H1 (cell line): ENCODE measurements at regions not wholly inside any gene's neighbourhood (a gene's known extent, or its start where the extent isn't known, plus 50 kb on each side); places are given as distances from the start of the nearest gene placed in this dataset.

ENCODE experiments used
- CTCF ChIA-PET: fragments of 300-600 bp; sonication (Branson Sonifier 250); formaldehyde crosslinking; loops from one replicate; lab custom pipeline; 2021; ENCODE audit not compliant: partially characterized antibody; lab: Charles Lee
- POLR2A ChIA-PET: fragments of 300-600 bp; sonication (Branson Sonifier 250); formaldehyde crosslinking; loops from one replicate; lab custom pipeline; 2021; ENCODE audit warnings: inconsistent platforms; ENCODE audit not compliant: partially characterized antibody; lab: Charles Lee
- DNase-seq, 2 experiments: peaks; one replicate each; pipeline versions ENCODE4 v3.0.0 to v3.0.0-alpha.2; 2010 to 2022; ENCODE audit warnings: low spot score in 2 of 2, low read depth in 1 of 2, mixed read lengths in 1 of 2
- FAIRE-seq: peaks from 2 replicates; lab custom pipeline; 2011; peaks lifted over from hg19 to GRCh38; lab: Jason Lieb, UNC
- H2AFZ ChIP-seq: 2 replicates; pipeline ENCODE4 v1.8.1; 2012; ENCODE audit warnings: low read length, inconsistent platforms
- H2AK5ac ChIP-seq: 2 replicates; pipeline ENCODE4 v1.6.1; 2013; ENCODE audit warnings: low read depth, low read length
- H2BK120ac ChIP-seq: replicated peaks from 2 replicates; pipeline ENCODE3; 2013; ENCODE audit warnings: low read depth, low read length, inconsistent platforms
- H2BK12ac ChIP-seq: 2 replicates; pipeline ENCODE4 v1.6.1; 2013; ENCODE audit warnings: low read depth, low read length
- H2BK15ac ChIP-seq: 2 replicates; pipeline ENCODE4 v1.6.1; 2013; ENCODE audit warnings: low read length
- H2BK20ac ChIP-seq: 2 replicates; pipeline ENCODE4 v1.6.1; 2013; ENCODE audit warnings: low read length
- H2BK5ac ChIP-seq: 2 replicates; pipeline ENCODE4 v1.6.1; 2013; ENCODE audit warnings: low read depth, low read length
- H3K14ac ChIP-seq: 2 replicates; pipeline ENCODE4 v1.6.1; 2013; ENCODE audit warnings: inconsistent platforms; ENCODE audit not compliant: insufficient read length
- H3K18ac ChIP-seq: 2 replicates; pipeline ENCODE4 v1.6.1; 2013; ENCODE audit warnings: low read length; ENCODE audit errors: extremely low read depth
- H3K23ac ChIP-seq: 2 replicates; pipeline ENCODE4 v1.6.1; 2013; ENCODE audit warnings: inconsistent platforms; ENCODE audit not compliant: insufficient read length
- H3K23me2 ChIP-seq: 2 replicates; pipeline ENCODE4 v1.6.1; 2013; ENCODE audit warnings: low read depth, low read length
- H3K27ac ChIP-seq: 2 replicates; pipeline ENCODE4 v1.6.1; 2011; ENCODE audit warnings: low read depth, low read length, inconsistent platforms
- H3K27me3 ChIP-seq, 4 experiments: replicated peaks in 1 of 4; 1 replicate in 1 of 4; 2 replicates in 3 of 4; pipeline versions ENCODE4 v1.6.1 to v1.8.1; 2011 to 2013; ENCODE audit warnings: low read length in 3 of 4, mild to moderate bottlenecking in 3 of 4, inconsistent platforms in 2 of 4, mixed read lengths in 2 of 4, moderate library complexity in 1 of 4; ENCODE audit not compliant: control insufficient read depth in 3 of 4, insufficient read depth in 3 of 4; ENCODE audit errors: extremely low read depth in 1 of 4
- H3K36me3 ChIP-seq, 4 experiments: 2 replicates each; pipeline versions ENCODE4 v1.6.1 to v1.8.1; 2011 to 2013; ENCODE audit warnings: mild to moderate bottlenecking in 4 of 4, low read length in 3 of 4, moderate library complexity in 2 of 4, control low read depth in 1 of 4, inconsistent platforms in 1 of 4; ENCODE audit not compliant: insufficient read depth in 4 of 4, control insufficient read depth in 2 of 4
- H3K4ac ChIP-seq: replicated peaks from 2 replicates; pipeline ENCODE3; 2013; ENCODE audit warnings: low read length, low read depth, mixed read lengths, inconsistent platforms; ENCODE audit not compliant: insufficient read length
- H3K4me1 ChIP-seq, 4 experiments: replicated peaks in 1 of 4; 1 replicate in 1 of 4; 2 replicates in 3 of 4; pipeline versions ENCODE4 v1.6.1 to v1.8.1; 2011 to 2013; ENCODE audit warnings: low read length in 3 of 4, inconsistent platforms in 2 of 4, mixed read lengths in 1 of 4; ENCODE audit not compliant: insufficient read depth in 4 of 4, control insufficient read depth in 3 of 4
- H3K4me2 ChIP-seq, 2 experiments: 2 replicates each; pipeline versions ENCODE4 v1.6.1 to v1.8.1; 2011 to 2013; ENCODE audit warnings: low read depth in 2 of 2, low read length in 2 of 2, control low read depth in 1 of 2, inconsistent platforms in 1 of 2, mild to moderate bottlenecking in 1 of 2; ENCODE audit not compliant: insufficient read depth in 1 of 2
- H3K4me3 ChIP-seq, 4 experiments: fragments of 200-600, 300-600 bp in 1 of 4; sonication (generic), shearing (Covaris generic), sonication (Bioruptor Twin) in 1 of 4; 2 replicates each; pipeline versions ENCODE4 v1.5.1 to v1.8.1; 2011 to 2016; ENCODE audit warnings: low read length in 4 of 4, low read depth in 3 of 4, control low read depth in 2 of 4, inconsistent platforms in 2 of 4, mild to moderate bottlenecking in 2 of 4, mixed read lengths in 1 of 4, moderate library complexity in 1 of 4; ENCODE audit not compliant: insufficient read depth in 2 of 4; ENCODE audit errors: extremely low read depth in 1 of 4
- H3K56ac ChIP-seq: replicated peaks from 2 replicates; pipeline ENCODE3; 2013; ENCODE audit warnings: low read depth, mild to moderate bottlenecking, mixed read lengths, low read length, inconsistent platforms; ENCODE audit not compliant: insufficient read length
- H3K79me1 ChIP-seq: 2 replicates; pipeline ENCODE4 v1.6.1; 2013; ENCODE audit warnings: low read depth, low read length, control low read depth
- H3K79me2 ChIP-seq, 2 experiments: 2 replicates each; pipeline versions ENCODE4 v1.6.1 to v1.8.1; 2012 to 2013; ENCODE audit warnings: low read length in 2 of 2, mild to moderate bottlenecking in 2 of 2, inconsistent platforms in 1 of 2; ENCODE audit not compliant: insufficient read depth in 2 of 2, control insufficient read depth in 1 of 2
- H3K9ac ChIP-seq, 4 experiments: replicated peaks in 1 of 4; 1 replicate in 1 of 4; 2 replicates in 3 of 4; pipeline versions ENCODE4 v1.6.1 to v1.8.1; 2011 to 2013; ENCODE audit warnings: low read depth in 3 of 4, low read length in 3 of 4, control low read depth in 2 of 4, mild to moderate bottlenecking in 2 of 4, moderate library complexity in 2 of 4, inconsistent platforms in 1 of 4; ENCODE audit errors: extremely low read depth in 1 of 4
- H3K9me3 ChIP-seq, 2 experiments: 2 replicates each; pipeline versions ENCODE4 v1.6.1 to v1.8.1; 2012 to 2013; ENCODE audit warnings: mild to moderate bottlenecking in 2 of 2, moderate library complexity in 2 of 2, control low read depth in 1 of 2, inconsistent platforms in 1 of 2, low read depth in 1 of 2, low read length in 1 of 2, mixed read lengths in 1 of 2; ENCODE audit not compliant: insufficient read depth in 2 of 2
- H4K20me1 ChIP-seq, 2 experiments: replicated peaks in 1 of 2; 2 replicates each; pipeline versions ENCODE3 to v1.8.1; 2011 to 2013; ENCODE audit warnings: inconsistent platforms in 2 of 2, low read length in 2 of 2, mild to moderate bottlenecking in 1 of 2; ENCODE audit not compliant: insufficient read depth in 2 of 2, control insufficient read depth in 1 of 2
- H4K5ac ChIP-seq: 2 replicates; pipeline ENCODE4 v1.6.1; 2013; ENCODE audit warnings: low read length, low read depth, mixed read lengths, inconsistent platforms; ENCODE audit not compliant: insufficient read length
- H4K8ac ChIP-seq: 2 replicates; pipeline ENCODE4 v1.8.0; 2013; ENCODE audit warnings: mild to moderate bottlenecking, moderate library complexity, low read length, inconsistent platforms; ENCODE audit not compliant: insufficient read depth; ENCODE audit errors: extremely low read depth
- H4K91ac ChIP-seq: replicated peaks from 2 replicates; pipeline ENCODE3; 2013; ENCODE audit warnings: low read length, mixed read lengths, inconsistent platforms; ENCODE audit not compliant: insufficient read length
- BACH1 ChIP-seq: IDR thresholded peaks from 2 replicates; pipeline ENCODE4 v1.6.1; 2012; ENCODE audit warnings: low read length, improper control_type of control experiment
- CBX8 ChIP-seq: fragments of 300-800, 300-1000 bp; sonication (generic); IDR thresholded peaks from 2 replicates; pipeline ENCODE4 v1.7.1; 2016; ENCODE audit warnings: low read depth, low read length, borderline replicate concordance
- CREB1 ChIP-seq: IDR thresholded peaks from 2 replicates; pipeline ENCODE4 v1.6.1; 2012; ENCODE audit warnings: inconsistent platforms
- EZH2 ChIP-seq: fragments of 200-600 bp; sonication (generic); IDR thresholded peaks from 2 replicates; pipeline ENCODE4 v1.7.1; 2012; ENCODE audit warnings: low read depth, mild to moderate bottlenecking, moderate library complexity, low read length, inconsistent platforms; ENCODE audit not compliant: severe bottlenecking
- SAP30 ChIP-seq: fragments of 300-600 bp; sonication (generic); IDR thresholded peaks from 2 replicates; pipeline ENCODE4 v1.7.1; 2012; ENCODE audit warnings: low read length, moderate library complexity, mild to moderate bottlenecking, inconsistent platforms; ENCODE audit not compliant: insufficient read depth, insufficient replicate concordance
- SP1 ChIP-seq: IDR thresholded peaks from 2 replicates; pipeline ENCODE4 v1.6.1; 2011; ENCODE audit warnings: low read depth, low read length
- TAF1 ChIP-seq: IDR thresholded peaks from 2 replicates; pipeline ENCODE4 v1.6.1; 2011; ENCODE audit warnings: mild to moderate bottlenecking, low read depth, low read length
- TEAD4 ChIP-seq: IDR thresholded peaks from 2 replicates; pipeline ENCODE4 v1.6.1; 2012; ENCODE audit warnings: low read depth, low read length, inconsistent platforms, mixed read lengths
- YY1 ChIP-seq: IDR thresholded peaks from 2 replicates; pipeline ENCODE4 v1.6.1; 2011; ENCODE audit warnings: low read depth, mild to moderate bottlenecking, low read length
- WGBS, 2 experiments: shearing (Covaris generic) in 1 of 2; methylation state at CpG; one replicate each; pipeline versions ENCODE4 v1.1.6 to v1.1.7; 2013 to 2015; ENCODE audit warnings: low lambda C conversion rate in 2 of 2, mixed read lengths in 2 of 2, inconsistent platforms in 1 of 2, low coverage in 1 of 2, missing lambda C conversion rate in 1 of 2; ENCODE audit not compliant: insufficient replicate concordance in 2 of 2, insufficient coverage in 1 of 2, insufficient read length in 1 of 2; ENCODE audit errors: extremely low coverage in 1 of 2, missing lambda C conversion rate in 1 of 2; 5-methylcytosine and 5-hydroxymethylcytosine counted together
- TF ChIP-seq, protein P1 (sequence below): IDR thresholded peaks from 2 replicates; pipeline ENCODE4 v1.6.1; 2011; ENCODE audit warnings: low read length, improper control_type of control experiment
- TF ChIP-seq, protein P2 (sequence below), 3 experiments: IDR thresholded peaks; 1 replicate in 2 of 3; 2 replicates in 1 of 3; pipeline versions ENCODE4 v1.5.1 to v1.6.1; 2011; ENCODE audit warnings: low read length in 3 of 3, mild to moderate bottlenecking in 3 of 3, inconsistent platforms in 2 of 3, low read depth in 1 of 3, moderate library complexity in 1 of 3; ENCODE audit not compliant: insufficient read depth in 1 of 3; ENCODE audit errors: control extremely low read depth in 1 of 3

DNA sequence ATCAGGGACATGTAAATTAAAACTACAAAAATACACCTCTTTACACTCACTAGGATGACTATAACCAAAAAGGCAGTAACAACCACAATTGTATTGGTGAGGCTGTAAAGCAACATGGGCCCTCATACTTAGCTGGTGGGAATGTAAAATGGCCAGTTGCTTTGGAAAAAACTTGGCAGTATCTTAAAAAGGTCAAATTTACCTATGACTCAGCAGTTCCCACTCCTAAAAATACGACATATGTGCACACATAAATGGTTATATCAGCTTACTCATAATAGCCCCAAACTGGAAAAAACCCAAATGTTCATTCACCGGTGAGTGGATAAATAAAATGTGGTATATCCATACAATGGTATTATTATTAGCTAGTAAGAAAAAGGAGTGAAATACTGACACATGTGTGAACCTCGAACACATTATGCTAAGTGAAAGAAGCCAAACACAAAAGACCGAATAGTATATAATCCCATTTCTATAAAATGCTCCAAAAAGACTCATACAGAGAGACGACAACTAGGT is 391.4 kb downstream of the NPIPA8 start:
- Histone ChIP-seq H3K23ac (no peak overlapping the region), H3K79me2 (no peaks in the 10 kb centered on the region), H4K91ac (no peak overlapping the region), H2BK5ac (no peak overlapping the region), H3K27me3 (no peaks in the 10 kb centered on the region), H2BK20ac (no peak overlapping the region), H4K5ac (no peak overlapping the region), H3K4me2 (no peak overlapping the region), H4K8ac (no peak overlapping the region), H2AFZ (no peak overlapping the region), H2BK12ac (no peak overlapping the region), H3K18ac (no peak overlapping the region), H2AK5ac (no peak overlapping the region), H2BK120ac (no peak overlapping the region), H3K79me1 (no peaks in the 10 kb centered on the region), H3K56ac (no peak overlapping the region), H3K4me1 (peaks cover 0 to 4% (median 1%) of the 10 kb centered on the region in 4 experiments; a peak in 1 of 7 replicates), H3K14ac (no peak overlapping the region), H3K4ac (no peak overlapping the region), H3K9ac (no peak overlapping the region), H3K27ac (no peak overlapping the region), H2BK15ac (no peak overlapping the region), H3K9me3 (0 out of 4 replicates have a peak, but pooled peaks cover 0 to 2% of the 10 kb centered on the region in 2 experiments), H4K20me1 (no peaks in the 10 kb centered on the region), H3K4me3 (no peak overlapping the region), H3K23me2 (no peaks in the 10 kb centered on the region), H3K36me3 (no peaks in the 10 kb centered on the region)
- no peak for FAIRE-seq
- DNase-seq: no peak
- ChIA-PET CTCF (interaction anchor here (0.9 kb wide), 1 partner anchor 400 kb away, joined by 3 read pairs; no protein-coding TSS in a partner anchor), POLR2A (no interaction called here)
- WGBS, 2 experiments: 94% methylated on average over 5 of the region's 5 CpGs; no CpG with 5 or more reads in 1 of the 2 experiments
- TF ChIP-seq YY1 (no peak), SP1 (no peak), CREB1 (no peak), SAP30 (no peak), BACH1 (no peak), TEAD4 (no peak), EZH2 (no peak), TAF1 (no peak), CBX8 (no peak)
- TF ChIP-seq, protein P1, sequence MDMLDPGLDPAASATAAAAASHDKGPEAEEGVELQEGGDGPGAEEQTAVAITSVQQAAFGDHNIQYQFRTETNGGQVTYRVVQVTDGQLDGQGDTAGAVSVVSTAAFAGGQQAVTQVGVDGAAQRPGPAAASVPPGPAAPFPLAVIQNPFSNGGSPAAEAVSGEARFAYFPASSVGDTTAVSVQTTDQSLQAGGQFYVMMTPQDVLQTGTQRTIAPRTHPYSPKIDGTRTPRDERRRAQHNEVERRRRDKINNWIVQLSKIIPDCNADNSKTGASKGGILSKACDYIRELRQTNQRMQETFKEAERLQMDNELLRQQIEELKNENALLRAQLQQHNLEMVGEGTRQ: no peak
- TF ChIP-seq, protein P2, sequence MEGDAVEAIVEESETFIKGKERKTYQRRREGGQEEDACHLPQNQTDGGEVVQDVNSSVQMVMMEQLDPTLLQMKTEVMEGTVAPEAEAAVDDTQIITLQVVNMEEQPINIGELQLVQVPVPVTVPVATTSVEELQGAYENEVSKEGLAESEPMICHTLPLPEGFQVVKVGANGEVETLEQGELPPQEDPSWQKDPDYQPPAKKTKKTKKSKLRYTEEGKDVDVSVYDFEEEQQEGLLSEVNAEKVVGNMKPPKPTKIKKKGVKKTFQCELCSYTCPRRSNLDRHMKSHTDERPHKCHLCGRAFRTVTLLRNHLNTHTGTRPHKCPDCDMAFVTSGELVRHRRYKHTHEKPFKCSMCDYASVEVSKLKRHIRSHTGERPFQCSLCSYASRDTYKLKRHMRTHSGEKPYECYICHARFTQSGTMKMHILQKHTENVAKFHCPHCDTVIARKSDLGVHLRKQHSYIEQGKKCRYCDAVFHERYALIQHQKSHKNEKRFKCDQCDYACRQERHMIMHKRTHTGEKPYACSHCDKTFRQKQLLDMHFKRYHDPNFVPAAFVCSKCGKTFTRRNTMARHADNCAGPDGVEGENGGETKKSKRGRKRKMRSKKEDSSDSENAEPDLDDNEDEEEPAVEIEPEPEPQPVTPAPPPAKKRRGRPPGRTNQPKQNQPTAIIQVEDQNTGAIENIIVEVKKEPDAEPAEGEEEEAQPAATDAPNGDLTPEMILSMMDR (IDR thresholded peaks at IDR 0.05; ENCODE audit: control extremely low read depth in 1 of 3, insufficient read depth in 1 of 3, low read depth in 1 of 3, low read length in 3 of 3): no peak
